ENCODE measurements at regions not wholly inside any gene's neighbourhood (a gene's known extent, or its start where the extent isn't known, plus 50 kb on each side); places are given as distances from the start of the nearest gene placed in this dataset.
"Not testable (repeated sequence)": the region's sequence is repeated elsewhere in the genome, so short reads cannot be mapped to it uniquely, and the experiment has no call there.

GRCh38 chr9:78441822-78442431 is 145.0 kb downstream of the PSAT1 start:
- no peak overlapping the region for H3K4me3 ChIP-seq (ENCODE audit: insufficient read depth, low read depth, low read length)
- no peaks in the 10 kb centered on the region for H3K27me3 ChIP-seq (ENCODE audit: control insufficient read depth, insufficient read depth, low read length)
- no peak for DNase-seq
- no peaks in the 10 kb centered on the region for H3K36me3 ChIP-seq (replicated peaks; ENCODE audit: control insufficient read depth, insufficient read depth, low read length)

- H3K27me3 ChIP-seq (ENCODE audit: control insufficient read depth, insufficient read depth, low read length); DNase-seq; H3K36me3 ChIP-seq (replicated peaks; ENCODE audit: control insufficient read depth, insufficient read depth, low read length); H3K4me3 ChIP-seq (ENCODE audit: insufficient read depth, low read depth, low read length): not testable (repeated sequence)
Measured at GRCh38 chr9:78442577-78442976, 145.7 kb downstream of the PSAT1 start.

- Histone ChIP-seq H3K4me3 (ENCODE audit: insufficient read depth, low read depth, low read length) (no peak overlapping the region), H3K36me3 (replicated peaks; ENCODE audit: control insufficient read depth, insufficient read depth, low read length) (no peaks in the 10 kb centered on the region), H3K27me3 (ENCODE audit: control insufficient read depth, insufficient read depth, low read length) (no peaks in the 10 kb centered on the region)
- no peak for DNase-seq
Measured at GRCh38 chr9:78443946-78444345, 147.0 kb downstream of the PSAT1 start.

GRCh38 chr9:78448960-78449673 is 152.2 kb downstream of the PSAT1 start:
- Histone ChIP-seq H3K4me3 (ENCODE audit: insufficient read depth, low read depth, low read length) (no peak overlapping the region), H3K36me3 (replicated peaks; ENCODE audit: control insufficient read depth, insufficient read depth, low read length) (no peaks in the 10 kb centered on the region), H3K27me3 (ENCODE audit: control insufficient read depth, insufficient read depth, low read length) (no peaks in the 10 kb centered on the region)
- DNase-seq: no peak

GRCh38 chr9:78453450-78453849 is 156.5 kb downstream of the PSAT1 start:
- H3K27me3 ChIP-seq (ENCODE audit: control insufficient read depth, insufficient read depth, low read length): no peaks in the 10 kb centered on the region
- DNase-seq: no peak
- no peak overlapping the region for H3K4me3 ChIP-seq (ENCODE audit: insufficient read depth, low read depth, low read length)
- no peaks in the 10 kb centered on the region for H3K36me3 ChIP-seq (replicated peaks; ENCODE audit: control insufficient read depth, insufficient read depth, low read length)

GRCh38 chr9:78462611-78463010 is 165.7 kb downstream of the PSAT1 start:
- no peak overlapping the region for H3K4me3 ChIP-seq (ENCODE audit: insufficient read depth, low read depth, low read length)
- no peaks in the 10 kb centered on the region for H3K27me3 ChIP-seq (ENCODE audit: control insufficient read depth, insufficient read depth, low read length)
- no peak for DNase-seq
- H3K36me3 ChIP-seq (replicated peaks; ENCODE audit: control insufficient read depth, insufficient read depth, low read length): no peaks in the 10 kb centered on the region

GRCh38 chr9:78463750-78464149 is 166.8 kb downstream of the PSAT1 start:
- DNase-seq: no peak
- Histone ChIP-seq H3K36me3 (replicated peaks; ENCODE audit: control insufficient read depth, insufficient read depth, low read length) (no peaks in the 10 kb centered on the region), H3K4me3 (ENCODE audit: insufficient read depth, low read depth, low read length) (no peak overlapping the region), H3K27me3 (ENCODE audit: control insufficient read depth, insufficient read depth, low read length) (no peaks in the 10 kb centered on the region)

- DNase-seq: no peak
- no peak overlapping the region for H3K4me3 ChIP-seq (ENCODE audit: insufficient read depth, low read depth, low read length)
- H3K36me3 ChIP-seq (replicated peaks; ENCODE audit: control insufficient read depth, insufficient read depth, low read length): no peaks in the 10 kb centered on the region
- no peaks in the 10 kb centered on the region for H3K27me3 ChIP-seq (ENCODE audit: control insufficient read depth, insufficient read depth, low read length)
Measured at GRCh38 chr9:78468231-78468630, 171.3 kb downstream of the PSAT1 start.

GRCh38 chr9:78468974-78469576 is 172.2 kb downstream of the PSAT1 start:
- no peak for DNase-seq
- Histone ChIP-seq H3K36me3 (replicated peaks; ENCODE audit: control insufficient read depth, insufficient read depth, low read length) (no peaks in the 10 kb centered on the region), H3K27me3 (ENCODE audit: control insufficient read depth, insufficient read depth, low read length) (no peaks in the 10 kb centered on the region), H3K4me3 (ENCODE audit: insufficient read depth, low read depth, low read length) (no peak overlapping the region)

GRCh38 chr9:78470216-78470615 is 173.3 kb downstream of the PSAT1 start:
- no peak for DNase-seq

GRCh38 chr9:78470741-78471140 is 173.8 kb downstream of the PSAT1 start:
- no peak for DNase-seq
- H3K36me3 ChIP-seq (replicated peaks; ENCODE audit: control insufficient read depth, insufficient read depth, low read length): no peaks in the 10 kb centered on the region
- H3K4me3 ChIP-seq (ENCODE audit: insufficient read depth, low read depth, low read length): no peak overlapping the region
- H3K27me3 ChIP-seq (ENCODE audit: control insufficient read depth, insufficient read depth, low read length): no peaks in the 10 kb centered on the region

More at GRCh38 chr9:78470216-78470615, 173.3 kb downstream of the PSAT1 start:
- no peaks in the 10 kb centered on the region for H3K36me3 ChIP-seq (replicated peaks; ENCODE audit: control insufficient read depth, insufficient read depth, low read length)
- H3K4me3 ChIP-seq (ENCODE audit: insufficient read depth, low read depth, low read length): no peak overlapping the region
- no peaks in the 10 kb centered on the region for H3K27me3 ChIP-seq (ENCODE audit: control insufficient read depth, insufficient read depth, low read length)

- no peak for DNase-seq
- H3K36me3 ChIP-seq (replicated peaks; ENCODE audit: control insufficient read depth, insufficient read depth, low read length): no peaks in the 10 kb centered on the region
Measured at GRCh38 chr9:78472111-78472510, 175.2 kb downstream of the PSAT1 start.

GRCh38 chr9:78479441-78479840 is 182.5 kb downstream of the PSAT1 start:
- no peaks in the 10 kb centered on the region for H3K27me3 ChIP-seq (ENCODE audit: control insufficient read depth, insufficient read depth, low read length)
- no peaks in the 10 kb centered on the region for H3K36me3 ChIP-seq (replicated peaks; ENCODE audit: control insufficient read depth, insufficient read depth, low read length)
- no peak for DNase-seq
- H3K4me3 ChIP-seq (ENCODE audit: insufficient read depth, low read depth, low read length): no peak overlapping the region

More at GRCh38 chr9:78472111-78472510, 175.2 kb downstream of the PSAT1 start:
- no peaks in the 10 kb centered on the region for H3K27me3 ChIP-seq (ENCODE audit: control insufficient read depth, insufficient read depth, low read length)
- H3K4me3 ChIP-seq (ENCODE audit: insufficient read depth, low read depth, low read length): no peak overlapping the region

- Histone ChIP-seq H3K4me3 (ENCODE audit: insufficient read depth, low read depth, low read length) (no peak overlapping the region), H3K27me3 (ENCODE audit: control insufficient read depth, insufficient read depth, low read length) (no peaks in the 10 kb centered on the region), H3K36me3 (replicated peaks; ENCODE audit: control insufficient read depth, insufficient read depth, low read length) (no peaks in the 10 kb centered on the region)
- DNase-seq: no peak
Measured at GRCh38 chr9:78486661-78487060, 189.7 kb downstream of the PSAT1 start.

GRCh38 chr9:78490231-78490630 is 193.3 kb downstream of the PSAT1 start:
- H3K4me3 ChIP-seq (ENCODE audit: insufficient read depth, low read depth, low read length): no peak overlapping the region
- no peak for DNase-seq
- H3K36me3 ChIP-seq (replicated peaks; ENCODE audit: control insufficient read depth, insufficient read depth, low read length): no peaks in the 10 kb centered on the region
- H3K27me3 ChIP-seq (ENCODE audit: control insufficient read depth, insufficient read depth, low read length): no peaks in the 10 kb centered on the region
